Gastroesophageal sphincter (tissue), 3 donors: ENCODE measurements at regions not wholly inside any gene's neighbourhood (a gene's known extent, or its start where the extent isn't known, plus 50 kb on each side); places are given as distances from the start of the nearest gene placed in this dataset.

ENCODE experiments used
- CTCF ChIP-seq, 4 experiments: fragments of 200-600 bp in 2 of 4; fragments of 450-650 bp in 2 of 4; sonication (generic) in 1 of 4; IDR thresholded peaks; one replicate each; pipeline ENCODE4 v1.5.1; 2017 to 2019; ENCODE audit warnings: antibody characterized with exemption in 4 of 4, mild to moderate bottlenecking in 2 of 4, moderate library complexity in 2 of 4
- EP300 ChIP-seq: sonication (generic); formaldehyde crosslinking; IDR thresholded peaks from one replicate; pipeline ENCODE4 v1.6.1; 2017; ENCODE audit warnings: antibody characterized with exemption, mild to moderate bottlenecking
- POLR2A ChIP-seq, 2 donors: fragments of 450-650 bp; IDR thresholded peaks; one replicate each; pipeline ENCODE4 v1.6.1; 2017; ENCODE audit warnings: antibody characterized with exemption in 2 of 2, mild to moderate bottlenecking in 2 of 2, moderate library complexity in 1 of 2

- TF ChIP-seq CTCF (IDR thresholded peaks at IDR 0.05), result no peak
- no peak for TF ChIP-seq POLR2A (IDR thresholded peaks at IDR 0.05)
- no peak for TF ChIP-seq EP300
These were observed 156.2 kb downstream of the BRD1 start for GRCh38 chr22:49671331-49672013.
